ENCODE measurements at regions not wholly inside any gene's neighbourhood (a gene's known extent, or its start where the extent isn't known, plus 50 kb on each side); places are given as distances from the start of the nearest gene placed in this dataset.
"Not testable (repeated sequence)": the region's sequence is repeated elsewhere in the genome, so short reads cannot be mapped to it uniquely, and the experiment has no call there.

GRCh38 chr2:126222278-126222677, 433.7 kb upstream of the GYPC start:
- no peak for DNase-seq (ENCODE audit: low spot score)

DNA sequence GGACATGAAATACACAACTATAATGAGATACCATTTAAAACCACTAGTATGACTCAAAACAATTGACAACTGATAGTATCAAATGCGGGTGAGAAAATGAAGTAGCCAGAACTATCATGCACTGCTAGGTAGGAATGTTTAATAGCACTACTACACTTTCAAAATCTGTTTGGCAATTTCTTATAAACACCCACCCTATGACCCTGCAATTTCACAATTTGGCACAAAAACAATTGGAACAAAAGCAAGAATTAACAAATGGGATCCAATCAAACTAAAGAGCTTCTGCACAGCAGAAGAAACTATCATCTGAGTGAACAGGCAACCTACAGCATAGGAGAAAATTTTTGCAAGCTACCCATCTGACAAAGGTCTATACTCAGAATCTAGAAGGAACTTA, 431.2 kb upstream of the GYPC start:
- DNase-seq (ENCODE audit: low spot score): no peak

DNA sequence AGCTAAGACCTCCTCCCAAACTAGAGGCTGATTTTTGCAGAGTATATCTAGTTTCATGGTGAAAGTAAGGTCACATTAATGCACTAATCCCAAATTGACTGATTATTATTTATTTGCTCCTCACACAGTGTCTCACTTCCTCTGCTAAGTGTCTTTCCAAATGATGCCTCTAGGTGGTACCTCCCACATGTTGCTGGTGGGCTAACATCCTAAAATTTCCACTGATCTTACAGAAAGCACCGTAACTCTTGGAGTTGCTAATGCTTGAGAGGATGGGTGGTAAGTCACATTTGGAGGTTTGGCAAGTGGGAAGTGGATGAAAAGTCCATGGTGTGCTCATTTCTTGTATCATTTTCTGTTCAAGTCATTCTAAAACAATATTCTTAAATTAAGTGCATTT, 428.7 kb upstream of the GYPC start:
- DNase-seq (ENCODE audit: low spot score): no peak

DNA sequence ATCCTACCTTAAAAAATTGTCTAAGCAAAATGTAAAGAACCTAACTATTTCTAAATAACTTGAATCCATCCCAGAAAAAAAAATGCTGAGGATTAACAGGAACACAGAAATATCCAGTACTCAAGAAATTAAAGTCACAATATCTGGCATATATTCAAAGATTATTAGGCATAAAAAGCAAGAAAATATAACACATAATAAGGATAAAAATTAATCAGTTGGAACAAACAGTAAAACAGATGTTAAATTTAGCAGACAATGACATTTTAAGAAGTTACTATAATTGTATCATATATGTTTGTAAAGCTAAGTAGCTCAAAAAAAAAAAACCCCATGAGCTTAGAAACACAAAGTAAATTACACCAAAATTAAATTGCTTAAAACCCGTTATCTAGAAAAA, 427.4 kb upstream of the GYPC start:
- DNase-seq (ENCODE audit: low spot score): no peak

- no peak for DNase-seq (ENCODE audit: low spot score)
Measured at GRCh38 chr2:126238251-126238650, 417.7 kb upstream of the GYPC start.

GRCh38 chr2:126239320-126239955, 416.5 kb upstream of the GYPC start:
- no peak for DNase-seq (ENCODE audit: low spot score)

DNA sequence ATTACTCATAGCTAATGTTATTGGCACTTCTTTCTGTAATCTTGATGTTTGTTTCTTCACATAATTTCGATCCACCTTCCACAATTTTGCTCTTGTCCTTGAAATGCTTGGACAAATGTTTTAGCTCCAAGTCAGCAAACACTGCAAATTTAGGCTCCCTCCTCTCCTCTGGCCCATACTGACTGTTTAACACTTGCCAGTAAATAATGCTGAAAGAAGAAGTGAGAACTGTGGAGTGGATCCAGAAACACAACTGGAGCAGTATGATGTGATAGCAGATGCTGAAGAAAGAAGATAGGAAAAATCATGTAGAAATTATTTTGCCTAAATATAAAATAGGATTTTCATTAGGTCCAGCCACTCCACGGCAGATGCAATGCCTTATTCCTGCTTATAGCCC, 415.0 kb upstream of the GYPC start:
- DNase-seq (ENCODE audit: low spot score): no peak

DNA sequence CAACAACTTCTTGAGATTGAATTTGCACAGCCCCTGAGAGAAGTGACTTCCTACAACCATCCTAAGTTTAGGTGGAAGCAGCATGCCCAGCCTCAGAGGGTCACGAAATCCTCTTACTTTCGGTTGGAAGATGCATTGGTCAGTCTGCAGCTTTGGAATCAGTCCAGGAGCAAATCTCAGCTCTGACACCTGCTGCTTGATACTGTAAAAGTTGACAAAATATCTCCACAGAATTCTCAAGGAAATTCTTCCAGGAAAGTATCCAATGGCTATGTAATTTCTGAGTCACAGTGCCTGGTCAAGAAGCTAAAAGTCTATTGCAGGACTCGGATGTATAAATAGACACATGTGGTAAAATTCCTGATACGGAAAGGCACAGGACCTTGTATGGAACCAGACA, 414.5 kb upstream of the GYPC start:
- DNase-seq (ENCODE audit: low spot score): no peak

GRCh38 chr2:126244937-126245336, 411.0 kb upstream of the GYPC start:
- DNase-seq (ENCODE audit: low spot score): no peak

- DNase-seq (ENCODE audit: low spot score): no peak
Measured at GRCh38 chr2:126253669-126254068, 402.3 kb upstream of the GYPC start.

GRCh38 chr2:126264625-126265024, 391.3 kb upstream of the GYPC start:
- no peak for DNase-seq (ENCODE audit: low spot score)

GRCh38 chr2:126269911-126270310, 386.0 kb upstream of the GYPC start:
- DNase-seq (ENCODE audit: low spot score): no peak

GRCh38 chr2:126270587-126270986, 385.4 kb upstream of the GYPC start:
- no peak for DNase-seq (ENCODE audit: low spot score)

GRCh38 chr2:126272401-126272800, 383.6 kb upstream of the GYPC start:
- no peak for DNase-seq (ENCODE audit: low spot score)

GRCh38 chr2:126275098-126275497, 380.9 kb upstream of the GYPC start:
- DNase-seq (ENCODE audit: low spot score): no peak

- not testable (repeated sequence) for DNase-seq (ENCODE audit: low spot score)
Measured at GRCh38 chr2:126276268-126276667, 379.7 kb upstream of the GYPC start.

- DNase-seq (ENCODE audit: low spot score): no peak
Measured at GRCh38 chr2:126288362-126288761, 367.6 kb upstream of the GYPC start.

- not testable (repeated sequence) for DNase-seq (ENCODE audit: low spot score)
Measured at GRCh38 chr2:126293962-126294361, 362.0 kb upstream of the GYPC start.

- no peak for DNase-seq (ENCODE audit: low spot score)
Measured at GRCh38 chr2:126299469-126299976, 356.4 kb upstream of the GYPC start.

DNA sequence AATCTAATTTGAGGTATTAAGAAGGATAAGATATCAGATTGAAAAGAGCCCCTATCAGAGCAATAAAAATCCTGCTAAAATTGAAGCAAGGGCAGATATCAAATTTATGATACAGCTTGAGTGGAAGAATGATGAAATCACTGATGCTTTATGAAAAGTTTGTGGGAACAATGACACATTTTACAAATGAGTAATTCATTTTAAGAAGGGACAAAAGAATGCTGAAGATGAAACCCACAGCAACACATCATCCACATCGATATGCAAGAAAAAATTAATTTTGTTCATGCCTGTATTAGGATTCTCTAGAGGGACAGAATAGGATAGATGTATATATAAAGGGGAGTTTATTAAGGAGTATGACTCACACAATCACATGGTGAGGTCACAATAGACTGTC, 355.6 kb upstream of the GYPC start:
- DNase-seq (ENCODE audit: low spot score): no peak

DNA sequence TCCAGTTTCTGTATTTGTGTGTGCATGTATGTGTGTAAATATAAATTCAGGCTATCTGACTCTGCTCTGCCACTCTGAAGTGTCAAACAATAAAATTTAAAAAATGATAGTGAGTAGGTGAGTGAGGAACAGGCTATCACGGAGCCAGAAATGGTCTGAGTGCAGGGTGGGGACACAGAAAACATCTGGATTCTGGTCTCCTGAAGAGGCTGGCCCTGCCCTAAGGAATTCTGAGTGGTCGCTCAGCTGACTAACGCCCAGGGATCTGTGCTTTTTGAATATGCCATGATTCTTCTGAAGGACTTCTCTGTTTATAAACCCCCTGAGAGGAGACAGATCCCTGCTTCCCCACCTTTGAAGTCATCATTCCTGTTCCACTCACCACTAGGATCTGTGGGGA, 353.9 kb upstream of the GYPC start:
- DNase-seq (ENCODE audit: low spot score): no peak

DNA sequence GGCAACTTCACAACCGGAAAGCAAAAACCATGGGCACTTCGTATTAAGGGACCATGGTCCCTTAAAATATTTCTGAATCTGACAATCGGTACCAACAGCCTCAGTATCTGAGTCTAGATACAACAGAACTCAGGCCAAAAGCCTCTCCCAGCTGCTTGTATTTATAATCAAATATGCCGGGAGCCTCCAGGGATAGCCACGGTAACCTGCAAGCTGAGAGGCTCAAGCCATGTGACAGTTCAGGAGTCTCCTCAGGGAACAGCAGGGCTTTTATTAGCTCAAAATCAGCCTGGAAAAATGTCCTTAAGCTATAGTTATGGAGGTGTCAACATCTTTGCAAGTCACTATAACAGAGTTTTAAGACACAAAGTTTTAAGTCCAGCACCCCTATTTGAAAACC, 352.8 kb upstream of the GYPC start:
- DNase-seq (ENCODE audit: low spot score): no peak

GRCh38 chr2:126304154-126304553, 351.8 kb upstream of the GYPC start:
- no peak for DNase-seq (ENCODE audit: low spot score)

- DNase-seq (ENCODE audit: low spot score): no peak
Measured at GRCh38 chr2:126306539-126306938, 349.4 kb upstream of the GYPC start.

- DNase-seq (ENCODE audit: low spot score): no peak
Measured at GRCh38 chr2:126307740-126308139, 348.2 kb upstream of the GYPC start.
